T-helper 17 cell (primary cell): ENCODE measurements at regions not wholly inside any gene's neighbourhood (a gene's known extent, or its start where the extent isn't known, plus 50 kb on each side); places are given as distances from the start of the nearest gene placed in this dataset.

Source experiments
- ATAC-seq: fragments of 150-1000 bp; cut with Tn5 transposase; 2 replicates; pipeline ENCODE4 v1.10.0; 2021; ENCODE audit warnings: mild to moderate bottlenecking, moderate library complexity
- DNase-seq, 3 donors: peaks; one replicate each; pipeline versions ENCODE4 v3.0.0 to v3.0.0-alpha.2; 2020 to 2021
- H3K9me3 ChIP-seq: one replicate; pipeline ENCODE4 v1.7.0; 2013; ENCODE audit warnings: low read length, mild to moderate bottlenecking; ENCODE audit not compliant: control insufficient read depth, poor library complexity, severe bottlenecking
- H3K27ac Mint-ChIP-seq: one replicate; pipeline ENCODE4 v1.8.0; 2022; ENCODE audit warnings: mild to moderate bottlenecking, moderate library complexity, mixed read lengths
- H3K27me3 Mint-ChIP-seq: one replicate; pipeline ENCODE4 v1.8.0; 2022; ENCODE audit warnings: mixed read lengths
- H3K36me3 Mint-ChIP-seq: one replicate; pipeline ENCODE4 v1.8.0; 2022; ENCODE audit warnings: low read depth, mixed read lengths
- H3K4me1 Mint-ChIP-seq: one replicate; pipeline ENCODE4 v1.8.0; 2022; ENCODE audit warnings: mild to moderate bottlenecking, mixed read lengths
- H3K4me3 Mint-ChIP-seq: one replicate; pipeline ENCODE4 v1.8.0; 2022; ENCODE audit warnings: mild to moderate bottlenecking, moderate library complexity, mixed read lengths

DNA sequence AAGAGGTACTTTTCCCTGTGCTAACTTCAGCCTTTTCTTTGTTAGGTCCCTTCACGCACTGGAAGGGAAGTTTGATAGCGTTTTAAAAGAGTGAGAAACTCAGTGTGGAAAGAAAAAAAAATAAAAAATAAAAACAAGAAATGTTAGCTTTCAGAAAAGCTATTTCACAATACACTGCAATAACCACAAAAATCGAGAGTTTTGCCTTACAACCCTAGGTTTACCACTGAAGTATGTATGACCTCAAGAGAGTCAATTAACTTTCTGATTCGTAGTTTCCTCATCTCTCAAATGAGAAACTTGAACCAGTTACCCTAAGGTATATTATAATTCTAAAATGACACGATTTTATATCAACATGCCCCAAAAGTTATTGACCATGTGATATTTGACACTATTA lies 93.9 kb upstream of the JADE1 start:
- H3K27me3 Mint-ChIP-seq: peaks cover 16% of the 10 kb centered on the region
- H3K4me1 Mint-ChIP-seq: no peaks in the 10 kb centered on the region
- ATAC-seq (no peak), DNase-seq (no peak)
- H3K9me3 ChIP-seq: no peaks in the 10 kb centered on the region
- H3K4me3 Mint-ChIP-seq: no peak overlapping the region
- no peaks in the 10 kb centered on the region for H3K36me3 Mint-ChIP-seq
- no peak overlapping the region for H3K27ac Mint-ChIP-seq

DNA sequence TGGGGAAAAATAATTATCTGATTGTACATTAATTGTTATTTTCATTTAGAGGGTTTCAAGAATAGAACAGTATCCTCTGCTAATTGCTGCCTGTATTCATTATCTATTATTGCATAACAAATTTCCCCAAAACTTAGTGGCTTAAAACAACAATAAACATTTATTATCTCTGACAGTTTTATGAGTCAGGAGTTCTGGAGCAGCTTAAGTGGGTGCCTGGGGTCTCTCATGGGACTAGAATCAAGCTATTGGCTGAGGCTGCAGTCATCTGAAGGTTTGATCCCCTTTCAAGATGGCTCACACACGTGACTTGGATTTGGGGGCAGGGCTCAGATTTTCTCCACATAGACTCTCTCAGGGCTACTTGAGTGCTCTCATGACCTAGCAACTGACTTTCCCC lies 98.1 kb upstream of the JADE1 start:
- Mint-ChIP-seq H3K36me3 (no peaks in the 10 kb centered on the region), H3K27me3 (no peaks in the 10 kb centered on the region), H3K27ac (no peak overlapping the region), H3K4me3 (no peak overlapping the region), H3K4me1 (peaks cover 8% of the 10 kb centered on the region)
- no peak for DNase-seq
- ATAC-seq: no peak
- no peaks in the 10 kb centered on the region for H3K9me3 ChIP-seq

DNA sequence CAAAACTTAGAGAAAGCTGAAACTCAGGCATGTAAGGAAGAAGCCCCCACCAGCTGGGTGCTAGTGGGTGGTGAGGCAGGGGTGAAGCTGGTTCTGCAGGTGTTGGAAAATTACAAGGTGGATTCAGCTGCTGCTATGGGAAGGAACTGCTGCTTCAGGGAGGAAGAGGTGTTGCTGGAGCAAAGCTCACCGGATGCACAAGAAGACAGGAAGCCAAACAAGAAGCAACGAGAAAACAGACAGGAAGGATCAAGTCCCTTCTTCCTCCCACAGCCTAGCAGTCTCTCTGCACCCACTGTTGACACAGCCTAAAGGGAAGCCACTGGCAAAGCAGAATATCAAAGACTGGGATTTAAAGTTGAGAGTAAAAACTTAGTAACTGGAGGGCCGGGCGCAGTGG lies 100.2 kb upstream of the JADE1 start:
- no peaks in the 10 kb centered on the region for H3K36me3 Mint-ChIP-seq
- peak overlapping the region; percentile 51 for H3K27ac Mint-ChIP-seq
- DNase-seq: no peak
- ATAC-seq: no peak
- peaks cover 8% of the 10 kb centered on the region for H3K4me1 Mint-ChIP-seq
- no peaks in the 10 kb centered on the region for H3K9me3 ChIP-seq
- no peaks in the 10 kb centered on the region for H3K27me3 Mint-ChIP-seq
- H3K4me3 Mint-ChIP-seq: peak overlapping the region; percentile 31

DNA sequence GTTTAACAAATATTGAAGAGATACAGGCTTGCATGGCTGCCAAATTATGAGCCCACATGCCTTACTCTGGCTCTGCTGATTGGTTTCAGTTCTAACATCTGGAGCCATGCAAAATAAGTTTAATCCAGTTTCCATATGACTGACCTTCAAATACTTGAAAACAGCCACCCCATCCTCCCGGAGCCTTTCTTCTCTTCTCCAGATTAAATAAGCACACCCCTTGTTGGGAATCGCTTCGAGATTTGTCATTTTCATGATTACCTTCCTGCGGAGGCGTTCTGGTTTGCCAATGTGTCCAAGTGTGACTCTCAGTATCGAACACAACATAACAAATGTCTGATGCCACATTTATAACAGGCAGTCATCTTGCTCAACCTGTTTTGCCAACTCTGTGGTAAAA lies 101.6 kb upstream of the JADE1 start:
- no peak overlapping the region for H3K27ac Mint-ChIP-seq
- no peak for ATAC-seq

DNA sequence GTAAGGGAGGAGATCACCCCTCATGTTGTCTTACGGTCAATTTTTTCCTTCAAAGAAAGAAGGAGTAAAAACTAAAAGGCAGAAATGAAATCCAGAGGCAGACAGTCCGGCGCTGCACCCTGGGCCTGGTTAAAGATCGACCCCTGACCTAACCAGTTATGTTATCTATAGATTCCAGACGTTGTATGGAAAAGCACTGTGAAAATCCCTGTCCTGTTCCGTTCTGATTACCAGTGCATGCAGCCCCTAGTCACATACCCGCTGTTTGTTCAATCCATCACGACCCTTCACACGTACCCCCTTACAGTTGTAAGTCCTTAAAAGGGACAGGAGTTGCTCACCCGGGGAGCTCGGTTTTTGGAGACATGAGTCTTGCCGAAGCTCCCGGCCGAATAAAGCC lies 105.6 kb upstream of the JADE1 start:
- no peak for DNase-seq
- peaks cover 3% of the 10 kb centered on the region for H3K4me1 Mint-ChIP-seq
- no peak overlapping the region for H3K4me3 Mint-ChIP-seq
- ATAC-seq: no peak
- no peaks in the 10 kb centered on the region for H3K9me3 ChIP-seq
- H3K27ac Mint-ChIP-seq: no peak overlapping the region
- H3K36me3 Mint-ChIP-seq: no peaks in the 10 kb centered on the region
- H3K27me3 Mint-ChIP-seq: no peaks in the 10 kb centered on the region

More for the DNA sequence above, 101.6 kb upstream of the JADE1 start:
- no peak for DNase-seq
- Mint-ChIP-seq H3K36me3 (no peaks in the 10 kb centered on the region), H3K27me3 (no peaks in the 10 kb centered on the region), H3K4me1 (peaks cover 8% of the 10 kb centered on the region), H3K4me3 (no peak overlapping the region)
- no peaks in the 10 kb centered on the region for H3K9me3 ChIP-seq

DNA sequence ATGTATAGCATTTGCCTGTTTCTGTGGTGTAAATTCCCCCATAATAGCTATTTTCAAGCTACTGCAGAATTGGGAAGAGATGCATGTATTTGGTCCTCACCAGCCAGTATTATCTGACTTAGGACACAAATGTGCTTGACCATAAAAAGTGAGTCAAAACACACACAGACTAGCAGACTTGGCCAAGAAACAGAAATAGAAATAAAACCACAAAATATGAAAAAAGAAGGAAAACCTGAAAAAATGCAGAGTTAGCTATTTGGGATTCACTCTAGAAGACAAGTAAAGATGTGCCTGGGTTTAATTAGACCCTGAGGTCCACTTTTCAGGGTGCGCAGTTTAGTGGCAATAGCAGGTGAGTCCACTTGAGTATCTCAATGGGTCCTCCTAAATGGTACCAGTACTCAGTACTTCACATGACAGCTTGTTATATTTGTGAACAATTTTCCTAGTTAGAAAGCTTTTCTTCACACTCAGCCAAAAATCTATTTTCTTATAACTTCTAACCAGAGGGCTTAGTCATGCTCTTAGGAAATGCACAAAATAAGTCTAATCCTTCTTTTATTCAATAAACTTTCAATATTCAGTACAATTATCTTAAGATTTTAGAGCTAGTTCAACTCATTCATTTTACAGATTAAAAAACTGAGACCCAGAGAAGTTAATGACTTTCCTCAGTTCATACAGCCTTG lies 108.7 kb upstream of the JADE1 start:
- Mint-ChIP-seq H3K4me1 (no peaks in the 10 kb centered on the region), H3K4me3 (no peak overlapping the region), H3K36me3 (no peaks in the 10 kb centered on the region), H3K27me3 (no peaks in the 10 kb centered on the region), H3K27ac (no peak overlapping the region)
- ATAC-seq (no peak), DNase-seq (no peak)
- no peaks in the 10 kb centered on the region for H3K9me3 ChIP-seq

DNA sequence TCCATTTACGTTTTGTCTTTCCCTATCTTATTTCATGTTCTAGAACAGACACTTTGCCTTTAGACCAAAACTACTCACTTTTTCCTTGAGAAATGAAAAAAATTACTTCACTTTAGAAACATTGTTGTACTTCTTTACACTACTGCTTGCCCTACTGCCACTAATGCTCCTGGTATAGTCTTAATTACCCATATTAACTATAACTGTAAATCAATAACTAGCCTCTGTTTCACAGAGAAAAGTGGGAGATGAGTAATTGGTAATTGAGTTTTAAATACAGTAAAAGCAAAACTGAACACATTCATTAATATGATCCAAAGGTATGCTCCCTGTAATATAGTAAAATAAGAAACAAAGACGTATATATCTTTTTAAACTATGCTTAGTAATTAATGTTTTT lies 111.1 kb upstream of the JADE1 start:
- H3K27me3 Mint-ChIP-seq: no peaks in the 10 kb centered on the region
- no peak for DNase-seq
- no peaks in the 10 kb centered on the region for H3K9me3 ChIP-seq
- no peaks in the 10 kb centered on the region for H3K36me3 Mint-ChIP-seq
- ATAC-seq: no peak
- H3K27ac Mint-ChIP-seq: no peak overlapping the region
- H3K4me1 Mint-ChIP-seq: no peaks in the 10 kb centered on the region
- H3K4me3 Mint-ChIP-seq: no peak overlapping the region

DNA sequence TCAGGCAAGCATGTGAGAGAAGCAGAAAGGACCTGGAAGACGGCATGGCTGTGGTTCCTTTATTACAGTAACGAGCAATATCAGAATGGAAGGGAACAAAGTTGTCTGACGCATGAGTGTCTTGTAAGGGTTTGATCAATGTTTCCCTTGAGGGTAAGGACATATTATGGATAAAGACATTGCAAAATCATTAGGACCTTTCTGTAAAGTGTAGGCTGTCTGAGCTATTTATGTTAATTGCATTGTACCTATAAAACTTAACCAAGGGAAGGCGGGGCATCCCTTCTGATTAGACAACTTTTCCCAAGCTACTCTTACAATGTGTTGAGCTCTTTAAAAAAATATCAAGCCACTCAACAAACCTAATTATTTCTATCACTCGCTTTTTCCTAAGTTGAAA lies 112.2 kb upstream of the JADE1 start:
- Mint-ChIP-seq H3K36me3 (no peaks in the 10 kb centered on the region), H3K27ac (no peak overlapping the region), H3K4me3 (no peak overlapping the region), H3K27me3 (no peaks in the 10 kb centered on the region), H3K4me1 (no peaks in the 10 kb centered on the region)
- DNase-seq: no peak
- no peaks in the 10 kb centered on the region for H3K9me3 ChIP-seq
- ATAC-seq: no peak

DNA sequence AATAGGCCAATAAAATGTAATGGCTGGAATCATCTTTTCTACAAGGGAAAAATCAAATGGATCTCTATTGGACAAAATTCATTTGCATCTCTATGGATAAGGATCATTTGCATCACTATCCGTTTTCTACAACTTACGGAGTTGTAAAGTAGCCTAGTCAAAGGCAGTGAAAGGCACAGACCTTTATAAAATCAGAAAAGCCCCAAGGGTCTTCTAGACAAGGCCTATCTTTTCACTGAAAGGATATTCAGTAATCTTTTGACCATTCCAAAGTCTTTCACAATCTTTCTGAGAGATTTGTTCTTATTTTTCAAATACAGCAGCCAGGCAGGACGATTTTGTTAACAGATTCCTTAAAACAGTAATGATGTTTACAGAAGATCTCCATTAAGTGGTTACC lies 119.5 kb upstream of the JADE1 start:
- H3K9me3 ChIP-seq: no peaks in the 10 kb centered on the region
- no peak for ATAC-seq
- Mint-ChIP-seq H3K4me1 (no peaks in the 10 kb centered on the region), H3K27me3 (peaks cover 7% of the 10 kb centered on the region), H3K27ac (no peak overlapping the region), H3K36me3 (no peaks in the 10 kb centered on the region), H3K4me3 (no peak overlapping the region)
- no peak for DNase-seq

DNA sequence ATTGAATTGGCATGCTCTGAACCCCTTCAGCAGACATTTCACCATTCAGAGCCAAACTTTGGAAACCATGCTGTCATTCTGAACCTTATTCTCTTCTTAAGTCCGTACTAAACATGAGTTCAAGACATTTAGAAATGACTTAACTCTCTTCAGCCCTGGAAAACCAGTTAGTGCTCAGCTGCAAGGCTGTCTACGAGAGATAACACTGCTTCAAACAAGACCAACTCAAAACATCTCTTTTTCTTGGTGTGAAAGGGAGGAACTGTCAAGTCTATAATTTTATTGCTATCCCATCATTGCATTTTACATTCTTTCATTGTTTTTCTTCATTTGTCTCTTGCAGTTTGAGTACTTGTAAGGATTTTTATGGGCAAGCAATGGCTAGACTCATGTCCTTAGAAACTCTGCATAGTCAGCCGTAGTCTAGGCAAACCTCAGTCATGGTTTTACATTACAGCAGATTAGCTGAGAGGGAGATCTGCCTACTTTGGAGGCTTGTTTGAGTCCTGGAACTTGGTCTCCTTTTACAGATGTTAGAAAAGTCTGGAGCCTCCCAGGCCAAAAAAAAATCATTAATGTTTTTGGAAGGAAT lies 120.6 kb upstream of the JADE1 start:
- Mint-ChIP-seq H3K27ac (no peak overlapping the region), H3K4me3 (no peak overlapping the region), H3K36me3 (no peaks in the 10 kb centered on the region), H3K4me1 (no peaks in the 10 kb centered on the region), H3K27me3 (peaks cover 7% of the 10 kb centered on the region)
- DNase-seq: no peak
- no peaks in the 10 kb centered on the region for H3K9me3 ChIP-seq
- no peak for ATAC-seq

DNA sequence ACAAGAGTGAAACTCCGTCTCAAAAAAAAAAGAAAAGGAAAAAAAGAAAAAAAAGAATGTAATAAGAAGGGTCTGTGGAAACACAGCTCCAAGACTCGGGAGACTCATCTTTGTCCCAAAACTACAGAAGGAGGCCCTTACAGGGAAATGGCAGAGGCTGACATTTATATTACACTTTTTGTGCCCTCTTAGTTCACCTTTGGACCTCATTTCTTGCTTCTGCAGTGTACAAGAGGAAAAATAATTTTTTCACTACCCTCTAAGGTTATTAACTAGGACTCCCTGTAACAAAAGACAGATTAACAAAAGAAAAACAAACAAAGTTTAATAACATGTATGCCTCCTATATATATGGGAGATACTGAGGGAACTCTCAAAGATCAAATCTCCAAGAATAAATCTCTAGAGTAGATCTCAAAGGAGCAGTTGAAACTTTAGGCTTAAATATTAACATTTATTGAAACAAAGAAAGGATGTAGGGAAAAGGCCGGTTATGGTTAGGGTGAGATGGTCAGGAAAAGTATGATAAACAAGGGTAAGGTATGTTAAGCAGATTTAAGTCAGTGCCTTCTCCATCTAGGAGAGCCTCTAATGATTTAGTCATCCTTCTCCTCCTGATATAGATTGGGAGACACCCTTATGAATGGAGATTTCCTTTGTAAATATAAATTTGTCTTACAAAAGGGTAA lies 121.3 kb upstream of the JADE1 start:
- no peaks in the 10 kb centered on the region for H3K4me1 Mint-ChIP-seq

DNA sequence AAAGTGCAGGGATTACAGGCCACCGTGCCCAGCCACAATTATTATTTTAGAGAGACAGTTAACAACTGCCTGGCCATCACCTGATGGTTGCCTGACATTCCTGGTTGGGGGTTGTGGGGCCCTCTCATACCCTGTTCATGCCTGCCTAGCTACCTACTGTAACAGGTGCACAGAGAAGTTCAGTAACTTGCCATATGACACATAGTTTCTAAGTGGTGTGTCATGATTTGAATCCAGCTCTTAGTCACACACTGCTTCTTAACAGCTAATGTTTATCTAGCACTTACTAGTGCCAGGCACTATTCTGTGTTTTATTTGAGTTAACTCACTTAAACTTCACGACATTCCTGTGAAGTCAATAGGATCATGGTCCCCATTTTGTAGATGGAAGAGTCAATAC lies 122.7 kb upstream of the JADE1 start:
- no peaks in the 10 kb centered on the region for H3K9me3 ChIP-seq
- Mint-ChIP-seq H3K4me3 (no peak overlapping the region), H3K27ac (no peak overlapping the region), H3K36me3 (no peaks in the 10 kb centered on the region), H3K27me3 (peaks cover 19% of the 10 kb centered on the region), H3K4me1 (no peaks in the 10 kb centered on the region)
- ATAC-seq (no peak), DNase-seq (no peak)

More for the DNA sequence above, 121.3 kb upstream of the JADE1 start:
- Mint-ChIP-seq H3K36me3 (no peaks in the 10 kb centered on the region), H3K4me3 (no peak overlapping the region), H3K27me3 (peaks cover 13% of the 10 kb centered on the region), H3K27ac (no peak overlapping the region)
- DNase-seq (no peak), ATAC-seq (no peak)
- no peaks in the 10 kb centered on the region for H3K9me3 ChIP-seq

DNA sequence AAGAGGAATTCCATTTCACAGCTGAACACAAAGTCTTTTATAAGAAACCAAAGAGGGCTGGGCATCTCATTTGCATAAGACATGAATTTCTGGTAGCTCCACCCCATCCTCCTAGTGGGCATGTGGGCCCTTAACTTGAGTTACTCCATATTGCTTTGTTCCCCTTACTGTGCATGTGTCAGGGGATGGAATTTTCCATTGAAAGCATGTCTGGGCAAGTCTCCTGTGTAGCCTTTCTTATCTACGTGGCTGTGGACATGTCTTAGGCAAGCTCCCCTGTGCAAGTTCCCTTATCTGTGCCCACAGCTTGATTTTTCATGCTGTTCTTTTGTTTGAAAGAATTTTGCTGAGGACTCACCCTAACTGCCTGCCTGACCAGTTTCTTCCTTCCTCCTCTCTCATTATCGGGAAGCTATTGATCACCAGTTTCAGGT lies 123.5 kb upstream of the JADE1 start:
- no peaks in the 10 kb centered on the region for H3K9me3 ChIP-seq
- DNase-seq: no peak
- H3K36me3 Mint-ChIP-seq: no peaks in the 10 kb centered on the region
- peaks cover 19% of the 10 kb centered on the region for H3K27me3 Mint-ChIP-seq
- no peaks in the 10 kb centered on the region for H3K4me1 Mint-ChIP-seq
- H3K4me3 Mint-ChIP-seq: no peak overlapping the region
- no peak overlapping the region for H3K27ac Mint-ChIP-seq
- ATAC-seq: no peak

DNA sequence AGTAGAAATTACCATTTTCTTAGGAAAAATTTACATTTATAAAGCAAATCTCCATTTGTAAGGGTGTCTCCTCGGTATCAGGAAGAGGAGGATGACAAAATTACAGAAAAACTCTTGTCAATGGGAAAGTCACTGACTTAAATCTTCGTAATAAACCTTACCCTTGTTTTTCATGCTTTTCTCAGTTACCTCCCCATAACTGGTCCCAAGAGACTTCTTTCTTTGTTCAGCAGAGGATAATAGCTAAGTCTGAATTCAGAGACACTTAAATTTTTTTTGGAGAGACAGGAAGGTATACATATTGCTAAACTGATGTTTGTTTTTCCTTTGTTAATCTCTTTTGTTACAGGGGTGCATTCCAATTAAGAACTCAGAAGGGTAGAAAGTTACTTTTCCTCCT lies 125.5 kb upstream of the JADE1 start:
- no peaks in the 10 kb centered on the region for H3K36me3 Mint-ChIP-seq
- no peaks in the 10 kb centered on the region for H3K9me3 ChIP-seq
- H3K4me3 Mint-ChIP-seq: no peak overlapping the region
- ATAC-seq: no peak
- H3K4me1 Mint-ChIP-seq: no peaks in the 10 kb centered on the region
- no peak overlapping the region for H3K27ac Mint-ChIP-seq
- DNase-seq: no peak
- peaks cover 19% of the 10 kb centered on the region for H3K27me3 Mint-ChIP-seq
